Karpas-422 (cell line): ENCODE measurements at regions not wholly inside any gene's neighbourhood (a gene's known extent, or its start where the extent isn't known, plus 50 kb on each side); places are given as distances from the start of the nearest gene placed in this dataset.
"Not testable (repeated sequence)": the region's sequence is repeated elsewhere in the genome, so short reads cannot be mapped to it uniquely, and the experiment has no call there.

Experiments
- DNase-seq: peaks from one replicate; pipeline ENCODE4 v3.0.0-alpha.2; 2015
- H2AFZ ChIP-seq: fragments of 200-600 bp; sonication (generic); 2 replicates; pipeline ENCODE4 v1.6.1; 2014; ENCODE audit warnings: antibody characterized with exemption, low read length, mixed read lengths
- H3K27ac ChIP-seq: fragments of 200-600 bp; sonication (generic); 2 replicates; pipeline ENCODE4 v1.5.1; 2014; ENCODE audit warnings: mild to moderate bottlenecking, low read length, moderate library complexity
- H3K27me3 ChIP-seq: fragments of 200-600 bp; sonication (generic); 2 replicates; pipeline ENCODE4 v1.6.1; 2014; ENCODE audit warnings: low read length, mixed read lengths
- H3K36me3 ChIP-seq: fragments of 200-600 bp; sonication (generic); 2 replicates; pipeline ENCODE4 v1.6.1; 2014; ENCODE audit warnings: low read length, mixed read lengths; ENCODE audit not compliant: insufficient read depth
- H3K4me1 ChIP-seq: fragments of 200-600 bp; sonication (generic); 2 replicates; pipeline ENCODE4 v1.6.1; 2014; ENCODE audit warnings: mild to moderate bottlenecking, low read length, mixed read lengths
- H3K4me2 ChIP-seq: fragments of 200-600 bp; sonication (generic); 2 replicates; pipeline ENCODE4 v1.6.1; 2014; ENCODE audit warnings: low read length, low read depth, mild to moderate bottlenecking; ENCODE audit not compliant: poor library complexity, severe bottlenecking
- H3K4me3 ChIP-seq: fragments of 200-600 bp; sonication (generic); 2 replicates; pipeline ENCODE4 v1.5.1; 2014; ENCODE audit warnings: mild to moderate bottlenecking, antibody characterized with exemption, low read length, mixed read lengths
- H3K79me2 ChIP-seq: fragments of 200-600 bp; sonication (generic); 2 replicates; pipeline ENCODE4 v1.6.1; 2014; ENCODE audit warnings: mild to moderate bottlenecking, low read length, mixed read lengths
- H3K9ac ChIP-seq: fragments of 200-600 bp; sonication (generic); 2 replicates; pipeline ENCODE4 v1.6.0; 2014; ENCODE audit warnings: low read length
- H3K9me2 ChIP-seq: fragments of 200-600 bp; sonication (generic), shearing (Covaris generic); replicated peaks from 2 replicates; pipeline ENCODE4 v1.6.0; 2014; ENCODE audit warnings: mild to moderate bottlenecking, low read length, moderate library complexity; ENCODE audit not compliant: insufficient read depth
- H3K9me3 ChIP-seq: fragments of 300-700, 200-600 bp; sonication (generic); 2 replicates; pipeline ENCODE4 v1.6.1; 2014; ENCODE audit warnings: low read length, mixed read lengths
- H4K20me1 ChIP-seq: fragments of 200-600 bp; sonication (generic); 2 replicates; pipeline ENCODE4 v1.6.1; 2014; ENCODE audit warnings: mild to moderate bottlenecking, antibody characterized with exemption, low read length, low read depth; ENCODE audit not compliant: insufficient read depth

GRCh38 chr2:61626827-61627226, 88.7 kb upstream of the XPO1 start:
- Histone ChIP-seq H3K79me2 (no peaks in the 10 kb centered on the region), H2AFZ (no peak overlapping the region), H3K4me2 (no peak overlapping the region), H3K9me2 (no peaks in the 10 kb centered on the region), H3K9me3 (no peaks in the 10 kb centered on the region), H4K20me1 (no peaks in the 10 kb centered on the region), H3K27me3 (no peaks in the 10 kb centered on the region), H3K4me1 (no peaks in the 10 kb centered on the region), H3K27ac (no peak overlapping the region), H3K36me3 (no peaks in the 10 kb centered on the region), H3K9ac (no peak overlapping the region), H3K4me3 (no peak overlapping the region)
- no peak for DNase-seq

- Histone ChIP-seq H3K36me3 (no peaks in the 10 kb centered on the region), H3K9ac (no peak overlapping the region), H3K4me1 (no peaks in the 10 kb centered on the region), H3K9me3 (no peaks in the 10 kb centered on the region), H3K27ac (no peak overlapping the region), H3K4me2 (no peak overlapping the region), H3K27me3 (no peaks in the 10 kb centered on the region), H4K20me1 (no peaks in the 10 kb centered on the region), H3K4me3 (no peak overlapping the region), H3K79me2 (no peaks in the 10 kb centered on the region), H2AFZ (no peak overlapping the region), H3K9me2 (no peaks in the 10 kb centered on the region)
- no peak for DNase-seq
Measured at GRCh38 chr2:61623747-61624146, 85.6 kb upstream of the XPO1 start.

- no peaks in the 10 kb centered on the region for H3K36me3 ChIP-seq
- no peaks in the 10 kb centered on the region for H3K79me2 ChIP-seq
- H3K27me3 ChIP-seq: no peaks in the 10 kb centered on the region
- no peak for DNase-seq
- H3K4me1 ChIP-seq: no peaks in the 10 kb centered on the region
- no peaks in the 10 kb centered on the region for H3K9me2 ChIP-seq
- no peak overlapping the region for H3K27ac ChIP-seq
- H3K9ac ChIP-seq: no peak overlapping the region
- no peaks in the 10 kb centered on the region for H4K20me1 ChIP-seq
- no peaks in the 10 kb centered on the region for H3K9me3 ChIP-seq
- no peak overlapping the region for H3K4me2 ChIP-seq
- H3K4me3 ChIP-seq: no peak overlapping the region
- no peak overlapping the region; the same call in 1 of the 2 replicates for H2AFZ ChIP-seq
Measured at GRCh38 chr2:61620244-61621159, 82.3 kb upstream of the XPO1 start.

DNA sequence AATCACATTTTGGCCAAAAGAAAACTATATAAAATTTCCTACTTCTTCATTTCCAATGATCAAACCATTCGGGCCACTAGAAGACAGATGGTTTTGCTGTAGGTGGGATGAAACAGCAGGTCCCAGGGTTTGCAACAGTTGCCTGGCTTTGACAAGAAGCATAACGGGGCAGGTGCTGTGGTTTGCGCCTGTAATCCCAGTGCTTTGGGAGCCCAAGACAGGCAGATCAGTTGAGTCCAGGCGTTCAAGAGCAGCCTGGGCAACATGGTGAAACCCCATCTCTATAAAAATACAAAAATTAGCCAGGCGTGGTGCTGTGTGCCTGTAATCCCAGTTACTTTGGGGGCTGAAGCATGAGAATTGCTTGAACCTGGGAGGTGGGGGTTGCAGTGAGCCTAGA, 81.4 kb upstream of the XPO1 start:
- Histone ChIP-seq H2AFZ (no peak overlapping the region), H3K4me1 (no peaks in the 10 kb centered on the region), H3K27ac (no peak overlapping the region), H3K9me3 (no peaks in the 10 kb centered on the region), H3K79me2 (no peaks in the 10 kb centered on the region), H4K20me1 (no peaks in the 10 kb centered on the region), H3K4me3 (no peak overlapping the region), H3K9ac (no peak overlapping the region), H3K4me2 (no peak overlapping the region), H3K27me3 (no peaks in the 10 kb centered on the region), H3K9me2 (no peaks in the 10 kb centered on the region), H3K36me3 (no peaks in the 10 kb centered on the region)
- no peak for DNase-seq

DNA sequence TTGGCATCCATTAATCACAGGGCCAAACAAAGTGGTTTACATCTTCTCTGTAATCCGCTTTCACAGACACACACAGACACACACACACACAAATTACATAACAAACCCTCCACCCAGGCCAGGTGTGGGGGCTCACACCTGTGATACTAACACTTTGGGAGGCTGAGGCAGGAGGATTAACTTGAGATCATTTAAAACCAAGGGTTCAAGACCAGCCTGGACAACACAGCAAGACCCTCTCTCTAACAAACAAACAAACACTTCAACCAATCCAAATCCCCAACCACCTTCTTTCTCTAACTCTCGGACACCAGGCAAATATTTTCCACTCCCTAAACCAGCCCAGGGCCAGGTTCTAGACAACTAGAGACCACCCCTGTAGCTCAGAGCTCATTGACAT, 79.5 kb upstream of the XPO1 start:
- H2AFZ ChIP-seq: no peak overlapping the region
- no peaks in the 10 kb centered on the region for H4K20me1 ChIP-seq
- no peak overlapping the region for H3K9ac ChIP-seq
- no peak overlapping the region for H3K4me3 ChIP-seq
- H3K4me2 ChIP-seq: no peak overlapping the region
- H3K4me1 ChIP-seq: no peaks in the 10 kb centered on the region
- H3K27me3 ChIP-seq: no peaks in the 10 kb centered on the region
- no peaks in the 10 kb centered on the region for H3K36me3 ChIP-seq
- H3K79me2 ChIP-seq: no peaks in the 10 kb centered on the region
- no peak for DNase-seq
- H3K9me3 ChIP-seq: no peaks in the 10 kb centered on the region
- H3K27ac ChIP-seq: no peak overlapping the region
- H3K9me2 ChIP-seq: no peaks in the 10 kb centered on the region

DNA sequence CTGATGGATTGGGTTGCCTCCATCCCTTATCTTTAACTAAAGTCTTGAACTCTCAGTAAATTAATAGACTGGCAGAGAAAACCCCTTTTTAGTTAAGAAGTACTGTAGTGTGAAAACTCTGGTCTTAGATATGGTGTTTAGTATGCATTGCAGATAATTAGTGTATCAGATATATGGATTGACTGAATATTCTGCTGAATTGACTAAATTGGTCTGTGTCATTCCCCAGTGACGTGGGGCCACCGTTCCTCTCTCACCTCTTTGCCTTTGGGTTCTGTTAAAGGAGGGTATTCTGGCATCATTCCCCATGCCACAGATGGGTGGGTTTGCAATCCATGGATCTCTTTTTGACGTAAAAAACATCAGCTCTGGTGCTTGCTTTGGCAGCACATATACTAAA, 67.1 kb upstream of the XPO1 start:
- Histone ChIP-seq H3K9ac (no peak overlapping the region), H3K9me3 (no peaks in the 10 kb centered on the region), H3K4me2 (no peak overlapping the region), H3K27me3 (no peaks in the 10 kb centered on the region), H3K36me3 (no peaks in the 10 kb centered on the region), H2AFZ (no peak overlapping the region), H3K9me2 (no peaks in the 10 kb centered on the region), H4K20me1 (no peaks in the 10 kb centered on the region), H3K27ac (no peak overlapping the region), H3K4me1 (no peaks in the 10 kb centered on the region), H3K79me2 (no peaks in the 10 kb centered on the region), H3K4me3 (no peak overlapping the region)
- DNase-seq: no peak

DNA sequence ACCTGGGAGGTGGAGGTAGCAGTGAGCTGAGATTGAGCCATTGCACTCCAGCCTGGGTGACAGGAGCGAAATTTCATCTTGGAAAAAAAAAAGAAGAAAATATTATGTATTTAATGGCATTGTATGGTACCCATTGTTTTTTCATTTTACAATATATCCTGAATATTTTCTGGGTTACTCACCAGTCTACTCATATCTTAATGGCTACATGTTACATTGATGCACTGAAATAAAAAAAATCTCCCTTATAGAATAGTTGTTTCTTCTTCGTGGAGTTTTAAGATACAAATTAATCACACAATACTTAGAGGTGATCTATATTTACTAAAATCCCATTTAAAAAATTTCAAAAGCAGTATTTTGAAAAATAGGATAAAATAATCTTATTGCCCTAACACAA, 66.3 kb upstream of the XPO1 start:
- H3K27me3 ChIP-seq: no peaks in the 10 kb centered on the region
- H3K9me2 ChIP-seq: no peaks in the 10 kb centered on the region

GRCh38 chr2:61598515-61599156, 60.5 kb upstream of the XPO1 start:
- H3K27ac ChIP-seq, H3K4me1 ChIP-seq, H3K79me2 ChIP-seq, H3K36me3 ChIP-seq, H2AFZ ChIP-seq, H4K20me1 ChIP-seq, H3K4me2 ChIP-seq, DNase-seq, H3K4me3 ChIP-seq, H3K9me3 ChIP-seq, H3K9ac ChIP-seq, H3K9me2 ChIP-seq, H3K27me3 ChIP-seq: not testable (repeated sequence)

More for the DNA sequence above, 66.3 kb upstream of the XPO1 start:
- Histone ChIP-seq H4K20me1 (no peaks in the 10 kb centered on the region), H3K4me1 (no peaks in the 10 kb centered on the region), H3K27ac (no peak overlapping the region), H2AFZ (no peak overlapping the region), H3K79me2 (no peaks in the 10 kb centered on the region), H3K4me2 (no peak overlapping the region), H3K9ac (no peak overlapping the region), H3K4me3 (no peak overlapping the region), H3K36me3 (no peaks in the 10 kb centered on the region), H3K9me3 (no peaks in the 10 kb centered on the region)
- DNase-seq: no peak
